ENCODE measurements at regions not wholly inside any gene's neighbourhood (a gene's known extent, or its start where the extent isn't known, plus 50 kb on each side); places are given as distances from the start of the nearest gene placed in this dataset.
"Not testable (repeated sequence)": the region's sequence is repeated elsewhere in the genome, so short reads cannot be mapped to it uniquely, and the experiment has no call there.

- no peak for DNase-seq
These were observed 65.6 kb upstream of the RAB6C start for GRCh38 chr2:129913695-129914495.

- DNase-seq = no peak
These were observed 64.7 kb upstream of the RAB6C start for GRCh38 chr2:129914538-129915302.

- no peak for DNase-seq
These were observed 64.1 kb upstream of the RAB6C start for GRCh38 chr2:129915303-129915840.

- DNase-seq = no peak
These were observed 60.9 kb upstream of the RAB6C start for GRCh38 chr2:129918604-129919003.

- DNase-seq = no peak
These were observed 56.7 kb upstream of the RAB6C start for GRCh38 chr2:129922571-129923264.

GRCh38 chr2:129923265-129924091 lies 56.0 kb upstream of the RAB6C start:
- no peak for DNase-seq

- DNase-seq = not testable (repeated sequence)
These were observed 55.4 kb upstream of the RAB6C start for GRCh38 chr2:129924115-129924514.

- no peak for DNase-seq
These were observed 54.1 kb upstream of the RAB6C start for GRCh38 chr2:129925381-129925780.

GRCh38 chr2:129927696-129928095 lies 51.8 kb upstream of the RAB6C start:
- no peak for DNase-seq

GRCh38 chr2:129929321-129930290 lies 49.9 kb upstream of the RAB6C start:
- DNase-seq = no peak

Data from activated gamma-delta T cell (primary cell).